Hindlimb muscle (tissue), 1 donor: ENCODE measurements at regions not wholly inside any gene's neighbourhood (a gene's known extent, or its start where the extent isn't known, plus 50 kb on each side); places are given as distances from the start of the nearest gene placed in this dataset.

ENCODE experiments used
- DNase-seq: peaks from one replicate; pipeline ENCODE4 v3.0.0-alpha.2; 2013

- no peak for DNase-seq
Observed at GRCh38 chr5:116664988-116665387, 90.4 kb upstream of the SEMA6A start.

DNA sequence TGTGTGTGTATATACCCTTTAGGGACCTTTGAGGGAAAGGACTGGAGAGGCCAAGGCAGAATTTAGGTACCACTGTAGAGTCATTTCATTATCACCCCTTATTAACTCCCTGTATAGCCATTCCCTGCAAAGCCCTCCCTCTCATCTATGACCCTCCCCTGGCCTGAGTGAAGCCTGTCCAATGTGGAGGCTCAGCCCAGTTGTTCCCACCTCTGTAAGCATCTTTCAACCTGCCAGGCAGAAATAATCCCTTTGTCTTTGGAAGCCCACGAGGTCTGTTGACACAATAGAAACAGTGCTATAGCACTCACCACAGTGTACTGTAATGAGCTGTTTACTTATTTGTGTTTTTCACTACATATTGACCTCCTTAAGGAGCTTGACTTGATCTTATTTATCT is 88.5 kb upstream of the SEMA6A start:
- DNase-seq = no peak

DNA sequence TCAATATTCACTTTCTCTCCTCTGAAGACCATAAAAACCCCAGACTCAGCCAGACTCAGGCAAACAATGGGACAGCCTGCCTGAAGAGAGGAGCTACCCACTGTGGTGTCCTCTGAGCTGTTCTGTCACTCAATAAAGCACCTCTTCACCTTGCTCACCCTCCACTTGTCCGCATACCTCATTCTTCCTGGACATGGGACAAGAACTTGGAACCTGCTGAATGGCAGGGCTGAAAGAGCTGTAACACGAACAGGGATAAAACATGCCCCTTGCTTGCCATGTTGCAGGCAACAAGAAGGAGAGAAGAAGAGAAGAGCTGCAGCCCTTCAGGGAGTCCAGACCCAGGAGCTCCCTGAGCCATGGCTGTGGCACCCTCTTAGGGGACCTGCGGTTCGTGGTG is 86.8 kb upstream of the SEMA6A start:
- no peak for DNase-seq

- DNase-seq = no peak
Observed at GRCh38 chr5:116660929-116661328, 86.3 kb upstream of the SEMA6A start.

DNA sequence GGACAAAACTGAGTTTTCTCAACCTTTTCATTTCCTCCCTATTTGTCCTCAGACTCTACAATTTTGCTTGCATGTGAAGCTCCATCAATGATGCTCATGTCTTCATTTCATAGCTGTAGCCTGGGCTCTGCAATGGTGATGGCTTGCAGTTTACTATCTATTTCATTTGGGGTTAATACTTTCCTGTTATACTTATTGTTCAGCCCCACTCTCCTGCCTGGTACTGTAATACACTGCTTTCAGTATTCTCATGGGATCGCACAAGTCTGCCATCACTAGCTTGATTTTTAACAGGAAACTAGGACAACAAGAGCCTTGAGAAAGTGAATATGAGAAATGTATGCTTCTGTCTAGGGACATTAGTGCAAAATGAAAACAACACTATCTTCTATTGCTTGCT is 84.2 kb upstream of the SEMA6A start:
- DNase-seq = no peak

DNA sequence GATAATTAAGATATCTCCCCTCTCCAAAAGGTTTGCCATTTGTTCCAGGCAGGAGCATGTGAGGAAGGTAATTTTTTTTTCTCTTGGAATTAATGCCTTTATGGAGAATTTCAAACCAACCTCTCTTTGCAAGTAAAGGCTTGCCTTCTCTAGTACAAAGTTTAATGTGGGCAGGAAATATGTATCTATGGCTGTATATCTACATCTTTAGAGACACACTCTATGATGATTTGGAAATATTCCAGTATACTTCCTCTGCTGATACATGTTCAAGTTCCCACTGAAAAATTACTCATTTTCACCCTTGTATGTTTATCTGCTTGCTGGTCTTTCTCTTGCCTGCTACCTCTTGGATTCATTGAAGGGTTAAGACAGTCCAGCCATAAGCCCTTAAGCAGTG is 83.5 kb upstream of the SEMA6A start:
- DNase-seq = no peak

- no peak for DNase-seq
Observed at GRCh38 chr5:116655431-116655830, 80.8 kb upstream of the SEMA6A start.

DNA sequence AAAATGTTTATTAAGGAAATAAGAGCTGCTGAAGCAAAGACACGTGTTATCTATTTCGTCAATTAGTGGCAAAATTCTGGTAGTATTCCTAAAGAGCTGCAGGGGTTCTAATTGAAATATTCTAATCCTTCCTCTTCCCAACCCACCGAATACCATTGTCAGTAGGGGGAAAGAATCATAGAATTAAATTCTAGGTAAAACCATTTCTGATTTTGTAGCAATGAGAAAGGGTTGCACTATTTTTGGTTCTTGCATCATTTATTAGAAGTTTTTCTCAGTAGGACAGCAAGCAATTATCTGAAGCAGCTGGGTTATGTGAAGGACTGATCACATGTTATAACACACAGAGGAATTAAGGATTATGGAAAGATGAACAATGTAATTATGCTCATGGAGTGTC is 80.3 kb upstream of the SEMA6A start:
- DNase-seq = no peak

- peak; percentile 8 for DNase-seq
Observed at GRCh38 chr5:116652903-116653302, 78.3 kb upstream of the SEMA6A start.

- DNase-seq = peak; percentile 65
Observed at GRCh38 chr5:116652196-116652729, 77.6 kb upstream of the SEMA6A start.

- DNase-seq = no peak
Observed at GRCh38 chr5:116651653-116652052, 77.0 kb upstream of the SEMA6A start.

DNA sequence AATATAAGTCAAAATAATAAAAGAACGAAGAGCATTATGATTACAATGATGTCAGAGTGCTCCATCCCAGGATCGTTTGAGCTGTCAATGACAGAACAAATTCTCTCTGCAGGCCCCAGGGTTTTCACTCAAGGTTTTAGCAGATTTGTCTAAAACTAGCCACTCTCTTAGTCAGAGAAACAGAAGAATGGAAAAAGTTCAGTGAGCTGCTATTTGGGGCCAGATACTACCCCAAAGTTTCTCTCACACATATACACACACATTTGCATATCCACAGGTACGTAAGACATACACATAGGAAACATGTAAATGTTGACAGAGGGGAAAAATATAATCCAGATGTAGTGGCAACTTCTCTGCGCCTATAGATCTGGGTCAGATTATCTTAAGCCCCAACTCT is 76.3 kb upstream of the SEMA6A start:
- DNase-seq = no peak

DNA sequence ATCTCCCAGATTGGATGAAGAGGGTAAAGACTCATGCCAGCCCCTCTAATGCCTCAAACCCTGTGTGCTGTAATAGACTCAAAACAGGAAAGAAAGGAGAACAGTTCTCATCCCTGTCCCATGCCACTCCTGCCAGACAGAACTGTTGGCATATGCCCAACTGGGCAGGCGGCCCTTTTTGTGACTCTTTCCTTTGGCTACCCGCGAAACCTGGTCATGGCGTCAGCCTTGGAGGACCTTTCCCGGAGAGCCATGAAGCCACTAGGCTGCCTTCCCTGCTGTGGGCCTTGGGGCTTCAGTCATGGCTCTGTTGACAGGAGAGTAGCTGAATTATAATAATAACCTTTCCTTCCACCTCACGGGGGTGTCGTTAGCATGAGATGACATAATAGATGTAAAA is 75.9 kb upstream of the SEMA6A start:
- no peak for DNase-seq

GRCh38 chr5:116646611-116647289 is 72.1 kb upstream of the SEMA6A start:
- DNase-seq = no peak

DNA sequence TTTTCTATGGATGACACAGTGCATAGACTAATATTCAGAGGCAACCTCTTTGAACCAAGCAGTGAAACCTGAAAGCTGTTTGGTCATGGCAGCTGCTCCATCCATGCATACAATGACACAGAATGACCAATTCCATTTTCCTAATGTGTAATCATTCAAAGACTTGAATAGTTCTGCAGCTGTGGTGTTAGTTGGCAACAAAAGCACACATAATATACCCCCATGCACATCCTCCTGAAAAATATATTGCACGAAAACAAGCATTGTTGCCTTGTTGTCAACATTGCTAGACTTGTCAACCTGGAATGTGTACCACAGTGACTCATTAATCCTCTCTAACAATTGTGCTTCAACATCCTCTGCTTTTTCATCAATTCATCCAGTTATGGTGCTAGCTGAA is 71.0 kb upstream of the SEMA6A start:
- DNase-seq = no peak

DNA sequence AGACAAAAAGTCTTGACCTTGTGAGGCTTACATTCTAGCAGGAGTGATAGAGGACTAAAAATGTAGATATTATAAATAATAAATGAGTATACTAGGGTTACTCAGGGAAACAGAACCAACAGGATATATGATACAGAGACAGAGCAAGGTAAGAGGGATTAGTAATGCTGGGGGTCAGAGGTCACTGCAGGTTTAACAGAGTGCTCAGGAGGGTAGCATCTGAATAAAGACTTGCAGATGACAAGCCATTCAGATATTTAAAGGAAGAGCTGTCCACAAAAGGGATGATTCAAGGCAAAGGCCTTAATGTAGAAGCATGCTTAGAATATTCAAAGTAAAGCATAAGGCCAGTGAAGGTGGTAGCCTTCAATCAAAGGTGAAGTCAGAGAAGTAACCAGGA is 65.6 kb upstream of the SEMA6A start:
- DNase-seq = no peak

GRCh38 chr5:116637149-116637740 is 62.6 kb upstream of the SEMA6A start:
- no peak for DNase-seq

DNA sequence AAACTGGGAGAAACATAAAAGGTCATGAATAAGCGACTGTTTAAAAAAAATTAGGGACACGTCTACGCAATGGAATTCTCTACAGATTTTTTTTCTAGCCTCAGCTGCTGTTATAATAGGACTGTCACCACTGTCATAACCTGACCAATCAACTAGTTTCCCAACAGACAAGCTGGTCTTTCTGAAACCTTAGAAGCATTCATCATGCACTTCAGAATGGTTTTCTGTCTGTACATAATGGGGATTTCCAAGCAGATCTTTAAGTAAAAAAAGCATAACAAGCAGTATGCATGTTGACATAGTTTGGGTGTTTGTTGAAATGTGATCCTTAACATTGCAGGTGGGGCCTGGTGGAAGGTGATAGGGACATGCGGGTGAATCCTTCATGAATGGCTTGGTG is 58.3 kb upstream of the SEMA6A start:
- DNase-seq = no peak

- DNase-seq = no peak
Observed at GRCh38 chr5:116631147-116631546, 56.5 kb upstream of the SEMA6A start.

GRCh38 chr5:116629168-116629567 is 54.5 kb upstream of the SEMA6A start:
- DNase-seq = no peak

DNA sequence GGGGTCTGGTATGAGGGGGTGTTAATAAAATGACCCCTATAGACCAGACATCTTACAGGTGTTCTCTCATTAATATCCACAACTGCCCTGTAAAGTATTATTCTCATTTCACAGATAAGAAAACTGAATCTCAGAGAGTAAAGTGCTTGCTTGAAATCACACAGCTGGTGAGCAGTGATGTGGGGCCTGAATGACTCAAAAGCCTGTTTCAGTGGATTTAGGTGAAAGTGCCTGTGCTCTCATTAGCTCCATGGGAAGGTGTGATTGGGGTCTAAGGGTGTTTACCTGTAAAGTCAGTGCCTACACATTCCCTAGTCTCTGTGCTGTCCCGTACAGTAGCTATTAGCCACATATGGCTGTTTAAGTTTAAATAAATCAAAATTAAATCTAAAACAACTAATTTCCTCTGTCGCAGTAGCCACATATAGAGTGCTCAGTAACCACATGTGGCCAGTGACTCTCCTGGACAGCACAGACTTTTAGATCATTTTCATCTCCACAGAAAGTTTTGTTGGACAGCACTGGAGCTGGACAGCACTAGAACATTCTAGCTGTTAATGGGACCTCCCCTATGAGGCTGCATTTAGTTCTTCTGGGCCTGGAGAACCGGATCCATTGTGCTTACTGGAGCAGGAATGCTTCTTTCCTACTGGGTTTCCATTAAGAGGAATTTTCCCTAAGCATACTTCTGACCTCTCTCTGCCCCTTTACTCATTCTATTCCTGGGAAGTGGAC is 52.5 kb upstream of the SEMA6A start:
- no peak for DNase-seq

- DNase-seq = peak; percentile 86
Observed at GRCh38 chr5:116626272-116626723, 51.7 kb upstream of the SEMA6A start.
